IPS-15b (cell line): ENCODE measurements at regions not wholly inside any gene's neighbourhood (a gene's known extent, or its start where the extent isn't known, plus 50 kb on each side); places are given as distances from the start of the nearest gene placed in this dataset.

Source experiments
- H3K27me3 ChIP-seq: one replicate; pipeline ENCODE4 v1.6.1; 2013; ENCODE audit warnings: low read length; ENCODE audit not compliant: control insufficient read depth, insufficient read depth
- H3K36me3 ChIP-seq: one replicate; pipeline ENCODE4 v1.6.1; 2013; ENCODE audit warnings: low read length; ENCODE audit not compliant: control insufficient read depth, insufficient read depth
- H3K4me1 ChIP-seq: one replicate; pipeline ENCODE4 v1.6.1; 2013; ENCODE audit warnings: mild to moderate bottlenecking, low read length; ENCODE audit not compliant: control insufficient read depth, insufficient read depth
- H3K4me3 ChIP-seq: one replicate; pipeline ENCODE4 v1.5.1; 2013; ENCODE audit warnings: low read depth, low read length
- H3K9ac ChIP-seq: one replicate; pipeline ENCODE4 v1.6.1; 2013; ENCODE audit warnings: low read depth, mild to moderate bottlenecking, low read length
- H3K9me3 ChIP-seq: one replicate; pipeline ENCODE4 v1.6.1; 2013; ENCODE audit warnings: mild to moderate bottlenecking, low read length; ENCODE audit not compliant: control insufficient read depth, insufficient read depth

GRCh38 chr2:18662689-18663088 lies 73.3 kb upstream of the NT5C1B start:
- H3K4me1 ChIP-seq = no peaks in the 10 kb centered on the region
- H3K36me3 ChIP-seq = no peaks in the 10 kb centered on the region
- no peaks in the 10 kb centered on the region for H3K9me3 ChIP-seq
- H3K27me3 ChIP-seq = no peaks in the 10 kb centered on the region
- no peak overlapping the region for H3K4me3 ChIP-seq
- no peak overlapping the region for H3K9ac ChIP-seq

DNA sequence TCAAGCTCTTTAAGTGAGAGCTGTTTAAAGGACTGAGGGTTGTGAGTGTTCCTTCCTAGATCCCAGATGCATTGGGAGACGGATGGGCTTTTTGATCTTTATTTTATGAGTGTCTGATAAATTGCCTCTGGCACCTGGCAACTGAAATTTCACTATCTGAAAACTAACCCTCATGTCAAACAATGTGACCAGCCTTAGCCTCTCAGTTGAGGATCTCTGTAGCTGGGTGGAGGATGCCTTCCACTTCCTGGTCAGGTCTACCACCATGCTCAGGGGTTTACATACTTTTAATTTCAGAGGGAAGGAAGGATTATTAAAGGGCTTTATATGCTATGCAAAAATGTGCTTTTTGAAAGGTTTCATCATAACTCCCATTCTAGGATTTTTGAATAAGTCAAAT lies 70.5 kb upstream of the NT5C1B start:
- no peaks in the 10 kb centered on the region for H3K36me3 ChIP-seq

GRCh38 chr2:18656048-18656447 lies 66.7 kb upstream of the NT5C1B start:
- H3K9ac ChIP-seq = no peak overlapping the region
- no peaks in the 10 kb centered on the region for H3K36me3 ChIP-seq
- no peaks in the 10 kb centered on the region for H3K4me1 ChIP-seq
- H3K9me3 ChIP-seq = no peaks in the 10 kb centered on the region
- no peak overlapping the region for H3K4me3 ChIP-seq
- no peaks in the 10 kb centered on the region for H3K27me3 ChIP-seq

More for the DNA sequence above, 70.5 kb upstream of the NT5C1B start:
- Histone ChIP-seq H3K4me1 (no peaks in the 10 kb centered on the region), H3K9ac (no peak overlapping the region), H3K27me3 (no peaks in the 10 kb centered on the region), H3K9me3 (no peaks in the 10 kb centered on the region), H3K4me3 (no peak overlapping the region)

- Histone ChIP-seq H3K4me3 (no peak overlapping the region), H3K9me3 (no peaks in the 10 kb centered on the region), H3K9ac (no peak overlapping the region), H3K36me3 (no peaks in the 10 kb centered on the region), H3K4me1 (no peaks in the 10 kb centered on the region), H3K27me3 (no peaks in the 10 kb centered on the region)
Measured at GRCh38 chr2:18651842-18652774, 62.7 kb upstream of the NT5C1B start.

GRCh38 chr2:18650221-18650620 lies 60.9 kb upstream of the NT5C1B start:
- Histone ChIP-seq H3K9ac (no peak overlapping the region), H3K9me3 (no peaks in the 10 kb centered on the region), H3K36me3 (no peaks in the 10 kb centered on the region), H3K27me3 (no peaks in the 10 kb centered on the region), H3K4me1 (no peaks in the 10 kb centered on the region), H3K4me3 (no peak overlapping the region)

- no peaks in the 10 kb centered on the region for H3K9me3 ChIP-seq
- H3K4me1 ChIP-seq = no peaks in the 10 kb centered on the region
- H3K9ac ChIP-seq = no peak overlapping the region
- H3K36me3 ChIP-seq = no peaks in the 10 kb centered on the region
- no peaks in the 10 kb centered on the region for H3K27me3 ChIP-seq
- no peak overlapping the region for H3K4me3 ChIP-seq
Measured at GRCh38 chr2:18649502-18650135, 60.2 kb upstream of the NT5C1B start.

GRCh38 chr2:18648161-18648560 lies 58.8 kb upstream of the NT5C1B start:
- Histone ChIP-seq H3K36me3 (no peaks in the 10 kb centered on the region), H3K4me1 (peaks cover 8% of the 10 kb centered on the region), H3K9me3 (no peaks in the 10 kb centered on the region), H3K27me3 (no peaks in the 10 kb centered on the region), H3K4me3 (no peak overlapping the region), H3K9ac (no peak overlapping the region)

DNA sequence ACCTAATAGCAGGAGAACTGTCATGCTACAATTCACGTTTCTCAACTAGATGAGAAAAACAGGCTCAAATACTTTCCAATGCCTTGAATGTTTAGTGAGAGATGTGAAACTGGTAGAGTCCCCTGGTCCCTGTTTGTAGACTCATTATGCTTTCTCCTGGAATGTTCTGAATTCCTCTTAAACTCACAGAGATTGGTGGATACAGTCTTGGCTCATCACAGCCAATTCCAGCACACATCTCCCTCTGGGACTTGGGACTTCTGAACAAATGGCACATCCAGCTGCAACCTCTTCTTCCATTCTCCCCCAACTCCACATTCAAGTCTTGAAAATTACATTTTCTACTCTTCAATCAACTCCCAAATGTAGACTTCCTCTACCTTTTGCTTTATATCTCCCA lies 58.4 kb upstream of the NT5C1B start:
- Histone ChIP-seq H3K9me3 (no peaks in the 10 kb centered on the region), H3K9ac (no peak overlapping the region), H3K36me3 (no peaks in the 10 kb centered on the region), H3K4me3 (no peak overlapping the region), H3K4me1 (peaks cover 8% of the 10 kb centered on the region), H3K27me3 (no peaks in the 10 kb centered on the region)

DNA sequence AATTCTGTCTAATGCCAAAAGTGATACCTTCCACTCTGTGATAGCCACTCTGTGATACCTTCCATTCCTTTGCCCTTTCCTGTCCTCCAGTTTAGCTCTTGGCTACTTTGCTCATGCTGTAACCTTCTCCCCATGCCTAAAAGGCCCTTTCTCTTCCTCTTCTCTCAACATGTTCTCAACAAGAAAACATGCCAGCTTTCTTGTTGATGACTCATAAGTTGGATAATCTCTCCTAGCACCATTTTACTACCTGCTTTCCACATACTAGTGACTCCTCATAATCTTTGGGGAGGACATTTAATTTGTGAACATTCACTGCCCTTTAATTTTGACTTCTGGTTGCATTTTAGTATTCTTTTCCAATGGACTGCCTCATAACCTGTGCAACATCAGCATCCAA lies 55.9 kb upstream of the NT5C1B start:
- Histone ChIP-seq H3K9ac (no peak overlapping the region), H3K4me1 (peaks cover 8% of the 10 kb centered on the region), H3K9me3 (no peaks in the 10 kb centered on the region)

DNA sequence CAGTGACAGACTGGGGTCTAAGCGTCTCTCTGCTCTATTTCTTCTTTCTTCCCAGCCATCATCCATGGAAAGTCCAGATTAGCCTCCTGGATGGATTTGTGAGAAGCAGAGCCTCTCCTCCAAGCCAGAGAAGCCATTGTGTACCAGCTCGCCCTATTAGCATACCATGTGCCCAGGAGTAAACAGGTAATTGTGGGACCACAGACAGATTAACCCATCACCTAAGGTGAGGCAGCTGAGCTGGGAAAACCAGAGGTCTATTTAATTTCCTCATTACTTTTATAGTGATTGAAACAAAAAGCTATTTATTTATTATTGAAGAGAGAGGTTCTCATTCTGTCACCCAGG lies 54.7 kb upstream of the NT5C1B start:
- Histone ChIP-seq H3K4me1 (peaks cover 8% of the 10 kb centered on the region), H3K9me3 (no peaks in the 10 kb centered on the region), H3K36me3 (no peaks in the 10 kb centered on the region), H3K9ac (no peak overlapping the region), H3K27me3 (no peaks in the 10 kb centered on the region), H3K4me3 (no peak overlapping the region)

More for the DNA sequence above, 55.9 kb upstream of the NT5C1B start:
- Histone ChIP-seq H3K4me3 (no peak overlapping the region), H3K36me3 (no peaks in the 10 kb centered on the region), H3K27me3 (no peaks in the 10 kb centered on the region)

GRCh38 chr2:18643326-18644114 lies 54.2 kb upstream of the NT5C1B start:
- H3K36me3 ChIP-seq = no peaks in the 10 kb centered on the region
- peaks cover 8% of the 10 kb centered on the region for H3K4me1 ChIP-seq
- no peak overlapping the region for H3K4me3 ChIP-seq

More at GRCh38 chr2:18643326-18644114, 54.2 kb upstream of the NT5C1B start:
- H3K27me3 ChIP-seq = no peaks in the 10 kb centered on the region
- H3K9ac ChIP-seq = no peak overlapping the region
- H3K9me3 ChIP-seq = no peaks in the 10 kb centered on the region
